Rectal smooth muscle tissue (tissue), 1 donor: ENCODE measurements at regions not wholly inside any gene's neighbourhood (a gene's known extent, or its start where the extent isn't known, plus 50 kb on each side); places are given as distances from the start of the nearest gene placed in this dataset.

ENCODE experiments used
- H3K27ac ChIP-seq: one replicate; pipeline ENCODE4 v1.7.0; 2013; ENCODE audit warnings: low read depth, low read length, inconsistent platforms
- H3K27me3 ChIP-seq: one replicate; pipeline ENCODE4 v1.7.0; 2013; ENCODE audit warnings: low read length; ENCODE audit not compliant: control insufficient read depth, insufficient read depth
- H3K36me3 ChIP-seq: one replicate; pipeline ENCODE4 v1.7.0; 2013; ENCODE audit warnings: low read length; ENCODE audit not compliant: control insufficient read depth, insufficient read depth
- H3K4me1 ChIP-seq: one replicate; pipeline ENCODE4 v1.7.0; 2013; ENCODE audit warnings: low read length; ENCODE audit not compliant: control insufficient read depth, insufficient read depth
- H3K4me3 ChIP-seq: one replicate; pipeline ENCODE4 v1.7.0; 2013; ENCODE audit warnings: low read length
- H3K9ac ChIP-seq: one replicate; pipeline ENCODE4 v1.7.0; 2013; ENCODE audit warnings: low read length

DNA sequence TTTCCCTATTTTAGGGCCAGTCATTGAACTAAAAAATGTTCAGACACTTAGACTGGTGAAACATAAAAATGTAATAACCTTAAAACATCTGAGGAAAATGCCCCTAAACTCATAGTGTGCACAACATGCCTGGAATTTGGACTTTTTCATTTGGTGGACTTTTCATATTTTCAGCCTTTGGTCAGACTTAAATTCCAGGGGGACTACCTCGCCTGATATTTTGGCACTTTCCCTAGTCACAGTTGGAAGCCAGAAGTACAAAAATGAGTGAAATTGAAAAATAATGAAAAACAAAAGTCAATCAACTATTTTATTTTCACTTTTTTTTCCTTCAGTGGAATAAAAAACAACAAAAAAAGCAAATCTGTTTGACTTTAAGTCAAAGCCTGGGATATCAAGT lies 256.2 kb downstream of the ACTL7B start:
- Histone ChIP-seq H3K27me3 (no peaks in the 10 kb centered on the region), H3K27ac (no peak overlapping the region), H3K4me3 (no peak overlapping the region), H3K36me3 (no peaks in the 10 kb centered on the region), H3K9ac (no peak overlapping the region), H3K4me1 (no peaks in the 10 kb centered on the region)

DNA sequence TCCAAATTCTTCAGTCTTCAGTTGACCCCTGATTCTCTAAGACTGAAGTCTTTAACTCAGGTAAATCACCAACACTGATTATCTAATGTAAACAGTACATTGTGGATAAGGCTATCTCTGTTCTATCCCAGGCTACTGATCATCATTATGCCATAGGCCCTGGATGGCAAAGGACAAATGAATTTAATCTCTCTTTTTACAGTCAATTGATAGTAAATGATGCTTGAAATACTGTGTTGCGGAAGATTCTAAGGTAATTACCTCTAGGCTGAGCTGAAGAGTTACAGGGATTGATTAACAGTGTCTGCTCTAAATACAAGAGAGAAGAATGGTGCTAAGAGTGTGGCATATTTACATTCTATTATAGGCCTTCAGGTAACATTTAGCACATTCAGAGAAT lies 264.7 kb downstream of the ACTL7B start:
- no peak overlapping the region for H3K9ac ChIP-seq
- no peaks in the 10 kb centered on the region for H3K36me3 ChIP-seq
- no peak overlapping the region for H3K27ac ChIP-seq
- no peaks in the 10 kb centered on the region for H3K27me3 ChIP-seq
- no peaks in the 10 kb centered on the region for H3K4me1 ChIP-seq
- H3K4me3 ChIP-seq, result no peak overlapping the region

DNA sequence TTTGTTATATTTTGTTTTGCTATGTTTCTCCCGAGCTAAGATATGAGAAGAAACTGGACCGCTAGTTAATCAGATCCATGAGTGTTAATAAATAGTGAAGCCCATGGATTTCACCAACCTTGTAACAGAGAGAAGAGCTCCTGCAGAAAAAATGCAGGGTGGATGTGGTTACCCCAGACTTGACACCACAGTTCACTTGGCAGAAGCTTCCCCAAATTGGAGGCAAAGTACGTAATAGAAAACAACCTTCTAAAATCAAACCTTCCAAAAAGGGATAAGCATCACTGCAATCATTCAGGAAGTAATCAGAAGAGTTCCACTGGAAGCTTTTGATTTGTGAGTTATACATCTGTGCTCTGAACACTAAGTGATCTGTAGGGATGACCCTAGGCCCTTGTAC lies 267.5 kb downstream of the ACTL7B start:
- Histone ChIP-seq H3K36me3 (no peaks in the 10 kb centered on the region), H3K4me3 (no peak overlapping the region), H3K27ac (no peak overlapping the region), H3K9ac (no peak overlapping the region), H3K27me3 (no peaks in the 10 kb centered on the region), H3K4me1 (no peaks in the 10 kb centered on the region)

DNA sequence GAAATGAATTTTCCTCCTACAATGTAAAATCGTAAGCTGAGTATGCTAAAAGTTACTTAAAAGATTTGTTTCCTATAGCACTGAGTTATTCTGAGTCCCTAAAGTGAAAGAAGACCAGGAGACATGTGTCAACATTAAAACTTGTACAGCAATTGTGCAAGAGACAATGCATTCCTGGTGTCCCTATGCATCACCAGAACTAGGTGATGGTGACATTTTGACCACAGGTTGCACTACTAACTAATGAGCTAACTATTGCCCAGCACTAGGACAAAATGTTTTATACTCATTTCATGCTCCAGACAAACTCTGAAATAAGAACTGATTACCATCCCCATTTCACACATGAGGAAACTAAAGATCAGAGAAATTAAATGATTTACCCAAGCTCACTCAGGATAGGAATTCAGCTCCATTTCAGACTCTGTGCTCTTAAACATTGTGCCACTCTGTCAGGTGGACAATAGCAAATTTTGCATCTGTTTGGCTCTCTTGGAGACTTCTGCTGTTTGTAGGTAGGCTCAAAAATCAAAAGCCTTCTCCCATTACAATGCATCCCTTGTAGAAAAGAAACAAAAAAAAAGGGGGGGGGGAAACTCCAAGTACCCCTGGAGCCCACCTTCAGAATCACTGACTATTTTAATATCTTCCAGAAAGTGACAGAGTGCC lies 269.2 kb downstream of the ACTL7B start:
- no peaks in the 10 kb centered on the region for H3K36me3 ChIP-seq

DNA sequence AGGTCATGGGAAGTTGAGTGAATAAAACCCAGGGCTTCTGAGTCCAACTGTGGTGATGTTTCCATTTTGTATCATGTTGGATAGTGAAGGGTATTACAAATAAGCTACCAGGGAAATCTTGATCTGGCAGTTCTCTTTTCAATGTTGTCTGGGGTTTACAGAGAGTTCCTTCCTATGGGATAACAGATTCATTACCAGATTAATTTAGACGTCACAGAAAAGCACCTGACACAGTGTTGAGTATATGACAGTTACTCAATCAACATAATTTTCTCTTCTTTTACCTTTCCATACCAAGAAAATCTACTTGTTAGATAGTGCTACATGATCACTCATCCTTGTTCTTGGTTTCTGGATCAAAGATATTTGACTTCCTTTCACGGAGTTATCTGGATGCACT lies 270.9 kb downstream of the ACTL7B start:
- Histone ChIP-seq H3K27me3 (no peaks in the 10 kb centered on the region), H3K4me1 (no peaks in the 10 kb centered on the region), H3K27ac (no peak overlapping the region), H3K9ac (no peak overlapping the region), H3K4me3 (no peak overlapping the region), H3K36me3 (no peaks in the 10 kb centered on the region)

More for the DNA sequence above, 269.2 kb downstream of the ACTL7B start:
- no peak overlapping the region for H3K27ac ChIP-seq
- no peaks in the 10 kb centered on the region for H3K4me1 ChIP-seq
- H3K27me3 ChIP-seq, result no peaks in the 10 kb centered on the region
- H3K9ac ChIP-seq, result no peak overlapping the region
- H3K4me3 ChIP-seq, result no peak overlapping the region

DNA sequence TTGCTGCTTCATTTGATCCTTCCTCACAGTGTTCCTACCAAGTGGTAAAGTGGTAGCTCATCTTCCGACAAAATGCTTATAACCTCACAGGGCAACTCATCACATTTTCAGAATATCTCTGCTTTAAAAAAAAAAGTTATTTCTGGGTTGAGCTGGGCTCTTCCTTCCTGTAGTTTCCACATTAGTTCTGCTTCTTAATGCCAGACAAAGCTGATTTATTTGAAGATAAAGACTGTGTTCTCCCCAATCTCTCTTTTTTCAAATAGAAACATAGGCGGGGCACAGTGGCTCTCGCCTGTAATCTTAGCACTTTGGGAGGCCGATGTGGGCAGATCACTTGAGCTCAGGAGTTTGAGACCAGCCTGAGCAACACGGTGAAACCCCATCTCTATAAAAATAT lies 273.1 kb downstream of the ACTL7B start:
- H3K36me3 ChIP-seq, result no peaks in the 10 kb centered on the region
- H3K9ac ChIP-seq, result no peak overlapping the region
- no peak overlapping the region for H3K4me3 ChIP-seq
- H3K4me1 ChIP-seq, result no peaks in the 10 kb centered on the region
- no peak overlapping the region for H3K27ac ChIP-seq
- no peaks in the 10 kb centered on the region for H3K27me3 ChIP-seq

DNA sequence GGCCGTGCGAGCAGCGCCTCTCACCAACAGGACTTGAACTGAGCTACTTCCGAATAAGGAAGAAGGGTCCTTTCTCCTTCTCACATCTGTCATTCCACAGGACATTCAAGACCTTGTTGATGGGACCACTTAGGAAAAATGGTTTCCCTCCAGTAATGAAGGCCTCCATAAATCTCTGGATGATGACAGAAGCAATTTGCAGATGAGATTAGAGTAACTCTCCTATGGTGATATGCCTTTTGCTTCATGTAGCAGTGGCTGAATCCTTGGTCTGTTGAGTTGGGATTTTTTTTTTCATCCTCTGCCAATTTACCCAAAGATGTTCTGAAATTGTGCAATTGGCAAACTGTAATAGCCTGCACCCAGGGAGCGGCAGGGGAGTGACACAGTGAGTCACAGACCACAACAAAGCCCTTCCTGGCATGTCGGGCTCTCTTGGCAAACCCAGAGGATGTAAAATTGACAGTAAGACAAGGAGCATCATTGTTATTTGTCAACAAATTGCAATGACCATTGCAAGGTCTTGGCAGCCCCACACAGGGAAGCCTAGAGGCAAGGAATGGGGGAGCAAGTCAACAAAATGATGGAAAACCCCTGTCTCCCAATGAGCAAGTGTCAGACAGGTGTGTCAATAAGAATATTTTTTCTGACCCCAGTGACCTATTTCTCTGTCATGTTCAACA lies 275.9 kb downstream of the ACTL7B start:
- Histone ChIP-seq H3K36me3 (no peaks in the 10 kb centered on the region), H3K4me1 (no peaks in the 10 kb centered on the region), H3K9ac (no peak overlapping the region), H3K4me3 (no peak overlapping the region), H3K27me3 (no peaks in the 10 kb centered on the region), H3K27ac (no peak overlapping the region)

DNA sequence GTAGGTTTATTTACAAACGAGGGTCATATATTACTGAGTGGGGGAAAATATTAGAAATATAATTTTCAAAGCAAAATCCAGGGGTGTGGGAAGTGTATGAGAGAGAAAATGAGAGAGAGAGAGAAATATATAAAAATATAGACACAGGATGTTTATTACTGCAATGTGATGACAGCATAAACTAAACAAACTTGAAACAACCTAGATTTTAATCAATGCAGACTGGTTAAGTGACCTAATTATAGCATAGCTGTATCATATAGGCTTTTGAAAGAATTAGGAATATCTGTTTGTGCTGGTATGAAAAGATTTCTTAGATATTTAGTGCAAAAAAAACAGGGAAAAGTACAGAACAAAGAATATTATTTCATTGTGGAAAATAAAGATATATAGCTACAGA lies 280.5 kb downstream of the ACTL7B start:
- no peaks in the 10 kb centered on the region for H3K4me1 ChIP-seq
- no peak overlapping the region for H3K9ac ChIP-seq
- no peak overlapping the region for H3K27ac ChIP-seq
- no peak overlapping the region for H3K4me3 ChIP-seq
- H3K36me3 ChIP-seq, result no peaks in the 10 kb centered on the region
- no peaks in the 10 kb centered on the region for H3K27me3 ChIP-seq

DNA sequence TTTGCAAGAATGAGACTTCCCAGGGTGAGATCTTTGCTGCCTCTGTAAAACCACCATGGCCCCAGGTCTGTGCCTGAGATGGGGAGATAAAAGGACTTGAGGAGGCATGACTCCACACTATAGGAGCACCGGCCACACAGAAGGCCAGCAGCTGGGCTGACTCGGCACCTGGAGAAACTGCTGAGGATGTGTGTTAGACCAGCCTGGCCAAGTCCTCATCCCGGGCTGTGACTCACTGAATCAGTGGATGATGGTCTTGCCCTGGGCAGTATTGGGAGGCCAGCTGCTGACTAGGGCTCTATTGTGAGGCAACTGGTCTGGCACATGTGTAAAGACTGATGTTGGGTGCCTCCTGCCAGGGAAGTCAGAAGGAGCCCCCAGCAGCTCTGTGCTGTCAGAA lies 286.2 kb downstream of the ACTL7B start:
- Histone ChIP-seq H3K4me1 (no peaks in the 10 kb centered on the region), H3K36me3 (no peaks in the 10 kb centered on the region), H3K27ac (no peak overlapping the region), H3K4me3 (no peak overlapping the region), H3K9ac (no peak overlapping the region), H3K27me3 (no peaks in the 10 kb centered on the region)

DNA sequence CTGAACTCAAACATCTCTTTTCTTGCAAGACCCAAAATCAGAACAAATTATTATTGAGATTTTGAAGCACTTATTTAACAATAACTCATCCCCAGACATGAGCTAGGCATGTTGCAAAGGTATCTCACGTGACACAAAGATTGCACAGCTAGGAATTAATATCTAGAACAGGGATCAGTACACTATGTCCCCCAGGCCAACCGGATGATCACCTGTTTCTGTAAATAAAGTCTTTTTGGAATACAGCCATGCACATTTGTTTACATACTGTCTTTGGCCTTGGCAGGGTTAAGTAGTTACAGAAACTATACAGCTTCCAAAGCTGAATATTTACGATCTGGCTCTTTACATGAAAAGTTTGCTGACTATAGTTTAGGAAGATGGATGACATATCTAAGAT lies 287.7 kb downstream of the ACTL7B start:
- Histone ChIP-seq H3K36me3 (no peaks in the 10 kb centered on the region), H3K4me3 (no peak overlapping the region), H3K4me1 (no peaks in the 10 kb centered on the region), H3K27me3 (no peaks in the 10 kb centered on the region), H3K9ac (no peak overlapping the region), H3K27ac (no peak overlapping the region)

DNA sequence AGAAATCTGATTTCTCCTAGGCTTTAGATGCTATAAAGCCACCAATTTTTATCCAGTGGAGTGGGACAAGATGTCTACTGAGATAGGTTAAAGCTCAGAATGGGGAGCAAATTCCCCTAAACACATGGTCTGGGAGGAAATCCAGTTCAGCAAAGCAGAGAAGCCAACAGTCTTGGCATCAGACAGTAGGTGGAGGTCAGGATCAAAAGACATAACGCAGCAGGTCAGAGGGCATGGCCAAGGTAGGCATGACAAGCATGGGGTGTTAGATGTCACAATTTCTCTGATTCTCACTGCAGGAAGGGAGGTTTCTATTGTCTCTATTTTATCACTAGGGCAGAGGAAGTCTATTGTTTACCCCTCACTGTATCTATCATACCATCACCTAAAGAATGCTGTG lies 288.2 kb downstream of the ACTL7B start:
- H3K27me3 ChIP-seq, result no peaks in the 10 kb centered on the region
- H3K9ac ChIP-seq, result no peak overlapping the region
- H3K4me1 ChIP-seq, result no peaks in the 10 kb centered on the region
- no peak overlapping the region for H3K27ac ChIP-seq
- H3K4me3 ChIP-seq, result no peak overlapping the region
- no peaks in the 10 kb centered on the region for H3K36me3 ChIP-seq

DNA sequence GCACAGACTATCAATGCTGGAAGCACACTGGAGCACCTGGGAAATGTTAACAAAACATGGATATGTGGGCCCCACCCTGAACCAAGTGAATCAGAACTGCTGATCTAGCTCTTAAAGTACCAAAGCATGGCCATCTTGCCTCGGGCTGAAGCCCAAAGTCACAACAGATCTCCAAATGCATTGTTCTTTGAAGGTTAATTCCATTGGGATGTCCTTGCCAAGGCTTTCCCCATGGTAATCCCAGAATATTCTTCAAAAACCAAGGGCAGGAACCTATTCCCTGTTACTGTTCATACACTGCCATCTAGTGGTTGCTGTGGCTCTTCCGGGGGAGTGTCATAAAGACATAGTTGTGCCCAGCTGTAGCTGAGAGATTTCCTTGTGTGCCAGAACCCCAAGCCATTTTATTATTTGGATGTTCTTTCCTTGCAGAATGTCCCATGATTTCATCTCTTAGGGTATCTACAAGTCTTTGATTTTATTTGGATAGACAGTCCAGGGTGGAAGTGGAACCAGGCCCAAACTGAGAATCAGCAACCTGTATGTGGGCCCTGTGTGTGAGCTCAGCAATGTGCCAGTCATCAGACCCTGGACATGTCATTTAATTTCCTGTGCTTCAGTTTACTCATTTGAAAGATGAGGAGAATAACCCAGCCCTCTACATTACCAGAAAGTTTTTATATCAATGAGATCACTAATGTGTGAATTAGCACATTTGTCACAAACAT lies 290.0 kb downstream of the ACTL7B start:
- no peaks in the 10 kb centered on the region for H3K27me3 ChIP-seq
- H3K4me1 ChIP-seq, result no peaks in the 10 kb centered on the region
- no peak overlapping the region for H3K4me3 ChIP-seq
- H3K27ac ChIP-seq, result no peak overlapping the region
- H3K9ac ChIP-seq, result no peak overlapping the region
- H3K36me3 ChIP-seq, result no peaks in the 10 kb centered on the region
